GM23338 (cell line): ENCODE measurements at regions not wholly inside any gene's neighbourhood (a gene's known extent, or its start where the extent isn't known, plus 50 kb on each side); places are given as distances from the start of the nearest gene placed in this dataset.

Experiments
- ATAC-seq: fragments of 200-7000 bp; cut with Tn5 transposase; 3 replicates; pipeline ENCODE4 v1.9.1; 2020
- DNase-seq: peaks from one replicate; pipeline ENCODE4 v3.0.0-alpha.2; 2015; ENCODE audit warnings: low spot score
- H2AFZ ChIP-seq: fragments of 200-600 bp; sonication (generic); 2 replicates; pipeline ENCODE4 v1.8.0; 2016; ENCODE audit warnings: antibody characterized with exemption, mild to moderate bottlenecking, moderate library complexity
- H3F3A ChIP-seq: fragments of 200-600 bp; sonication (generic); replicated peaks from 2 replicates; pipeline ENCODE4 v1.8.0; 2017; ENCODE audit warnings: antibody characterized with exemption, mixed run types, low read depth
- H3K27ac ChIP-seq: fragments of 200-600 bp; sonication (generic); 2 replicates; pipeline ENCODE4 v1.6.1; 2016; ENCODE audit warnings: low read depth
- H3K27me3 ChIP-seq: fragments of 200-600 bp; sonication (generic); 2 replicates; pipeline ENCODE4 v1.8.0; 2016; ENCODE audit warnings: mild to moderate bottlenecking, mixed run types, moderate library complexity; ENCODE audit not compliant: insufficient read depth
- H3K36me3 ChIP-seq: fragments of 200-600 bp; sonication (generic); 2 replicates; pipeline ENCODE4 v1.8.0; 2016; ENCODE audit warnings: mild to moderate bottlenecking; ENCODE audit not compliant: insufficient read depth
- H3K4me1 ChIP-seq: fragments of 200-600 bp; sonication (generic); 2 replicates; pipeline ENCODE4 v1.8.0; 2016; ENCODE audit warnings: mild to moderate bottlenecking, moderate library complexity; ENCODE audit not compliant: insufficient read depth
- H3K4me2 ChIP-seq: fragments of 200-600 bp; sonication (generic); 2 replicates; pipeline ENCODE4 v1.7.1; 2017; ENCODE audit warnings: mixed run types
- H3K4me3 ChIP-seq: fragments of 200-600 bp; sonication (generic); 2 replicates; pipeline ENCODE4 v1.6.1; 2016; ENCODE audit warnings: mixed run types
- H3K79me2 ChIP-seq: fragments of 200-600 bp; sonication (generic); replicated peaks from 2 replicates; pipeline ENCODE4 v1.8.0; 2017; ENCODE audit warnings: mild to moderate bottlenecking; ENCODE audit not compliant: insufficient read depth
- H3K9me2 ChIP-seq: fragments of 200-600 bp; sonication (generic); 2 replicates; pipeline ENCODE4 v1.8.0; 2017; ENCODE audit not compliant: insufficient read depth
- H4K20me1 ChIP-seq: fragments of 200-600 bp; sonication (generic); replicated peaks from 2 replicates; pipeline ENCODE4 v1.8.0; 2017; ENCODE audit warnings: mild to moderate bottlenecking; ENCODE audit not compliant: insufficient read depth
- H3K27ac Mint-ChIP-seq: 2 replicates; pipeline ENCODE4 v1.8.0; 2020; ENCODE audit warnings: inconsistent platforms, mild to moderate bottlenecking, moderate library complexity, mixed read lengths
- H3K27me3 Mint-ChIP-seq: 3 replicates; pipeline ENCODE4 v1.8.0; 2022; ENCODE audit warnings: low read depth, mild to moderate bottlenecking, moderate library complexity, mixed read lengths, inconsistent platforms; ENCODE audit not compliant: insufficient read depth, poor library complexity
- H3K36me3 Mint-ChIP-seq: 3 replicates; pipeline ENCODE4 v1.8.0; 2021; ENCODE audit warnings: low read depth, mild to moderate bottlenecking, inconsistent platforms, moderate library complexity, mixed read lengths
- H3K4me1 Mint-ChIP-seq: 3 replicates; pipeline ENCODE4 v1.8.0; 2020; ENCODE audit warnings: mild to moderate bottlenecking, inconsistent platforms, mixed read lengths
- H3K4me3 Mint-ChIP-seq: 3 replicates; pipeline ENCODE4 v1.8.0; 2021; ENCODE audit warnings: moderate library complexity, mild to moderate bottlenecking, inconsistent platforms, mixed read lengths
- H3K9me3 Mint-ChIP-seq: 3 replicates; pipeline ENCODE4 v1.8.0; 2020; ENCODE audit warnings: moderate library complexity, mild to moderate bottlenecking, inconsistent platforms, mixed read lengths
- CREB1 ChIP-seq: fragments of 250-450 bp; sonication (Bioruptor Pico); IDR thresholded peaks from 2 replicates; pipeline ENCODE4 v1.5.0; 2020; ENCODE audit warnings: low read depth, mild to moderate bottlenecking, moderate library complexity
- CTCF ChIP-seq, 2 experiments: fragments of 200-600 bp in 1 of 2; sonication (generic) in 1 of 2; conservative IDR thresholded peaks; 2 replicates each; pipeline versions ENCODE4 v1.5.1 to v1.6.1; 2016 to 2017; ENCODE audit warnings: antibody characterized with exemption in 2 of 2, low read depth in 2 of 2, mild to moderate bottlenecking in 2 of 2, moderate library complexity in 1 of 2
- ETS1 ChIP-seq: IDR thresholded peaks from 2 replicates; pipeline ENCODE4 v1.6.1; 2016; ENCODE audit warnings: antibody characterized with exemption
- EZH2 ChIP-seq: fragments of 200-600 bp; sonication (generic); IDR thresholded peaks from one replicate; pipeline ENCODE4 v1.8.0; 2017; ENCODE audit warnings: antibody characterized with exemption, mild to moderate bottlenecking, low read depth; ENCODE audit not compliant: unreplicated experiment
- NANOG ChIP-seq: IDR thresholded peaks from 2 replicates; pipeline ENCODE4 v1.6.1; 2016; ENCODE audit warnings: antibody characterized with exemption, borderline replicate concordance
- POLR2AphosphoS5 ChIP-seq: IDR thresholded peaks from 2 replicates; pipeline ENCODE4 v1.6.1; 2016; ENCODE audit warnings: antibody characterized with exemption, low read depth
- STAT1 ChIP-seq: IDR thresholded peaks from one replicate; pipeline ENCODE4 v1.6.1; 2016; ENCODE audit warnings: antibody characterized with exemption; ENCODE audit not compliant: unreplicated experiment
- ZNF114 ChIP-seq: fragments of 250-450 bp; sonication (Bioruptor Pico); IDR thresholded peaks from 2 replicates; pipeline ENCODE4 v1.5.0; 2020; ENCODE audit warnings: mild to moderate bottlenecking, moderate library complexity
- TF ChIP-seq, protein P1 (sequence below): IDR thresholded peaks from one replicate; pipeline ENCODE4 v1.6.1; 2018; ENCODE audit warnings: antibody characterized with exemption; ENCODE audit not compliant: unreplicated experiment
- TF ChIP-seq, protein P2 (sequence below): fragments of 250-450 bp; sonication (Bioruptor Pico); IDR thresholded peaks from 2 replicates; pipeline ENCODE4 v1.5.0; 2020; ENCODE audit warnings: mild to moderate bottlenecking, moderate library complexity

DNA sequence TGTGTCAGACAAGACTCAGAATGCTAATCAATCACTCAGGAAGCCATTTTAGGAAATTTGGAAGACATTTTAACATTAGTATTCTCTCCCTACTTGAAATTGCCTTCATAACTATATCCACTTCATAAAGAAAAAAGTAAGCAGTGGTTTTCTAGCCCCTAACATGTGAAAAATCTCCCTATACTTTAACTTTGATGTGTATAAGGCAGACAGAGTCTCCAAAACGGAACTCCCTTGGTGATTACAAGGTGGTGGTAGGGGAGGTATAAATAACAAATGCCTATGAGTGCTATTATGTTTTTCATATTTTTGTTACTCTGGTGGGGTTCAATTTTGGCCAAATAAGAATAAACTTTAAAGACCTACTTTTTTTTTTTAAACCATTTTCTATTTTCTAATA lies 300.3 kb downstream of the BTG1 start:
- H3K9me3 Mint-ChIP-seq = 0 out of 3 replicates have a peak, but pooled peaks cover 4% of the 10 kb centered on the region
- Histone ChIP-seq H3F3A (no peaks in the 10 kb centered on the region), H3K4me2 (no peak overlapping the region), H4K20me1 (no peaks in the 10 kb centered on the region), H2AFZ (no peak overlapping the region), H3K9me2 (peaks cover 10% of the 10 kb centered on the region; the same call in 1 of the 2 replicates), H3K4me1 (no peaks in the 10 kb centered on the region), H3K27me3 (no peaks in the 10 kb centered on the region), H3K79me2 (no peaks in the 10 kb centered on the region), H3K36me3 (no peaks in the 10 kb centered on the region), H3K27ac (no peak overlapping the region), H3K4me3 (no peak overlapping the region)
- H3K27ac Mint-ChIP-seq = no peak overlapping the region
- H3K4me1 Mint-ChIP-seq = no peaks in the 10 kb centered on the region
- H3K4me3 Mint-ChIP-seq = no peak overlapping the region
- no peaks in the 10 kb centered on the region for H3K36me3 Mint-ChIP-seq
- H3K27me3 Mint-ChIP-seq = peaks cover 2% of the 10 kb centered on the region
- DNase-seq (no peak), ATAC-seq (no peak)
- no peak for TF ChIP-seq CREB1 (CRISPR knock-in tag)

DNA sequence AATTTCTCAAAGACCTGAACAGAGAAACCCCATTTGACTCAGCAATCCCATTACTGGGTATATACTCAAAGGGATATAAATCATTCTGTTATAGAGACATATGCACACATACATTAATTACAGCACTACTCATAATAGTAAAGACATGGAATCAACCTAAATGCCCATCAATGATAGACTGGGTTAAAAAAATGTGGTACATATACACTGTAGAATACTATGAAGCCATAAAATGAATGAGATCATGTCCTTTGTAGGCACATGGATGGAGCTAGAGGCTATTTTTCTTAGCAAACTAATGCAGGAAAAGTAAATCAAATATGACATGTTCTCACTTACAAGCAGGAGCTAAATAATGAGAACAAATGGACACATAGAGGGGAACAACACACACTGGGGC lies 303.8 kb downstream of the BTG1 start:
- Mint-ChIP-seq H3K36me3 (no peaks in the 10 kb centered on the region), H3K4me3 (no peak overlapping the region), H3K9me3 (0 out of 3 replicates have a peak, but pooled peaks cover 4% of the 10 kb centered on the region), H3K4me1 (no peaks in the 10 kb centered on the region), H3K27ac (no peak overlapping the region), H3K27me3 (peaks cover 2% of the 10 kb centered on the region)
- no peak overlapping the region for H3K27ac ChIP-seq
- H4K20me1 ChIP-seq = no peaks in the 10 kb centered on the region
- H3K4me2 ChIP-seq = no peak overlapping the region
- no peaks in the 10 kb centered on the region for H3F3A ChIP-seq
- H3K4me1 ChIP-seq = no peaks in the 10 kb centered on the region
- no peaks in the 10 kb centered on the region for H3K79me2 ChIP-seq
- no peak overlapping the region for H3K4me3 ChIP-seq
- H3K36me3 ChIP-seq = no peaks in the 10 kb centered on the region
- no peak overlapping the region for H2AFZ ChIP-seq
- DNase-seq = no peak
- ATAC-seq = no peak
- peaks cover 17% of the 10 kb centered on the region; the same call in 1 of the 2 replicates for H3K9me2 ChIP-seq
- no peaks in the 10 kb centered on the region for H3K27me3 ChIP-seq
- TF ChIP-seq ZNF114 = no peak
- TF ChIP-seq, protein P1, sequence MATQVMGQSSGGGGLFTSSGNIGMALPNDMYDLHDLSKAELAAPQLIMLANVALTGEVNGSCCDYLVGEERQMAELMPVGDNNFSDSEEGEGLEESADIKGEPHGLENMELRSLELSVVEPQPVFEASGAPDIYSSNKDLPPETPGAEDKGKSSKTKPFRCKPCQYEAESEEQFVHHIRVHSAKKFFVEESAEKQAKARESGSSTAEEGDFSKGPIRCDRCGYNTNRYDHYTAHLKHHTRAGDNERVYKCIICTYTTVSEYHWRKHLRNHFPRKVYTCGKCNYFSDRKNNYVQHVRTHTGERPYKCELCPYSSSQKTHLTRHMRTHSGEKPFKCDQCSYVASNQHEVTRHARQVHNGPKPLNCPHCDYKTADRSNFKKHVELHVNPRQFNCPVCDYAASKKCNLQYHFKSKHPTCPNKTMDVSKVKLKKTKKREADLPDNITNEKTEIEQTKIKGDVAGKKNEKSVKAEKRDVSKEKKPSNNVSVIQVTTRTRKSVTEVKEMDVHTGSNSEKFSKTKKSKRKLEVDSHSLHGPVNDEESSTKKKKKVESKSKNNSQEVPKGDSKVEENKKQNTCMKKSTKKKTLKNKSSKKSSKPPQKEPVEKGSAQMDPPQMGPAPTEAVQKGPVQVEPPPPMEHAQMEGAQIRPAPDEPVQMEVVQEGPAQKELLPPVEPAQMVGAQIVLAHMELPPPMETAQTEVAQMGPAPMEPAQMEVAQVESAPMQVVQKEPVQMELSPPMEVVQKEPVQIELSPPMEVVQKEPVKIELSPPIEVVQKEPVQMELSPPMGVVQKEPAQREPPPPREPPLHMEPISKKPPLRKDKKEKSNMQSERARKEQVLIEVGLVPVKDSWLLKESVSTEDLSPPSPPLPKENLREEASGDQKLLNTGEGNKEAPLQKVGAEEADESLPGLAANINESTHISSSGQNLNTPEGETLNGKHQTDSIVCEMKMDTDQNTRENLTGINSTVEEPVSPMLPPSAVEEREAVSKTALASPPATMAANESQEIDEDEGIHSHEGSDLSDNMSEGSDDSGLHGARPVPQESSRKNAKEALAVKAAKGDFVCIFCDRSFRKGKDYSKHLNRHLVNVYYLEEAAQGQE = no peak
- TF ChIP-seq CTCF (conservative IDR thresholded peaks at IDR 0.05; ENCODE audit: low read depth in 2 of 2) = no peak
- no peak for TF ChIP-seq STAT1
- TF ChIP-seq ETS1 = no peak
- no peak for TF ChIP-seq NANOG
- TF ChIP-seq EZH2 = no peak
- no peak for TF ChIP-seq CREB1 (CRISPR knock-in tag)
- TF ChIP-seq POLR2AphosphoS5 = no peak
- TF ChIP-seq, protein P2, sequence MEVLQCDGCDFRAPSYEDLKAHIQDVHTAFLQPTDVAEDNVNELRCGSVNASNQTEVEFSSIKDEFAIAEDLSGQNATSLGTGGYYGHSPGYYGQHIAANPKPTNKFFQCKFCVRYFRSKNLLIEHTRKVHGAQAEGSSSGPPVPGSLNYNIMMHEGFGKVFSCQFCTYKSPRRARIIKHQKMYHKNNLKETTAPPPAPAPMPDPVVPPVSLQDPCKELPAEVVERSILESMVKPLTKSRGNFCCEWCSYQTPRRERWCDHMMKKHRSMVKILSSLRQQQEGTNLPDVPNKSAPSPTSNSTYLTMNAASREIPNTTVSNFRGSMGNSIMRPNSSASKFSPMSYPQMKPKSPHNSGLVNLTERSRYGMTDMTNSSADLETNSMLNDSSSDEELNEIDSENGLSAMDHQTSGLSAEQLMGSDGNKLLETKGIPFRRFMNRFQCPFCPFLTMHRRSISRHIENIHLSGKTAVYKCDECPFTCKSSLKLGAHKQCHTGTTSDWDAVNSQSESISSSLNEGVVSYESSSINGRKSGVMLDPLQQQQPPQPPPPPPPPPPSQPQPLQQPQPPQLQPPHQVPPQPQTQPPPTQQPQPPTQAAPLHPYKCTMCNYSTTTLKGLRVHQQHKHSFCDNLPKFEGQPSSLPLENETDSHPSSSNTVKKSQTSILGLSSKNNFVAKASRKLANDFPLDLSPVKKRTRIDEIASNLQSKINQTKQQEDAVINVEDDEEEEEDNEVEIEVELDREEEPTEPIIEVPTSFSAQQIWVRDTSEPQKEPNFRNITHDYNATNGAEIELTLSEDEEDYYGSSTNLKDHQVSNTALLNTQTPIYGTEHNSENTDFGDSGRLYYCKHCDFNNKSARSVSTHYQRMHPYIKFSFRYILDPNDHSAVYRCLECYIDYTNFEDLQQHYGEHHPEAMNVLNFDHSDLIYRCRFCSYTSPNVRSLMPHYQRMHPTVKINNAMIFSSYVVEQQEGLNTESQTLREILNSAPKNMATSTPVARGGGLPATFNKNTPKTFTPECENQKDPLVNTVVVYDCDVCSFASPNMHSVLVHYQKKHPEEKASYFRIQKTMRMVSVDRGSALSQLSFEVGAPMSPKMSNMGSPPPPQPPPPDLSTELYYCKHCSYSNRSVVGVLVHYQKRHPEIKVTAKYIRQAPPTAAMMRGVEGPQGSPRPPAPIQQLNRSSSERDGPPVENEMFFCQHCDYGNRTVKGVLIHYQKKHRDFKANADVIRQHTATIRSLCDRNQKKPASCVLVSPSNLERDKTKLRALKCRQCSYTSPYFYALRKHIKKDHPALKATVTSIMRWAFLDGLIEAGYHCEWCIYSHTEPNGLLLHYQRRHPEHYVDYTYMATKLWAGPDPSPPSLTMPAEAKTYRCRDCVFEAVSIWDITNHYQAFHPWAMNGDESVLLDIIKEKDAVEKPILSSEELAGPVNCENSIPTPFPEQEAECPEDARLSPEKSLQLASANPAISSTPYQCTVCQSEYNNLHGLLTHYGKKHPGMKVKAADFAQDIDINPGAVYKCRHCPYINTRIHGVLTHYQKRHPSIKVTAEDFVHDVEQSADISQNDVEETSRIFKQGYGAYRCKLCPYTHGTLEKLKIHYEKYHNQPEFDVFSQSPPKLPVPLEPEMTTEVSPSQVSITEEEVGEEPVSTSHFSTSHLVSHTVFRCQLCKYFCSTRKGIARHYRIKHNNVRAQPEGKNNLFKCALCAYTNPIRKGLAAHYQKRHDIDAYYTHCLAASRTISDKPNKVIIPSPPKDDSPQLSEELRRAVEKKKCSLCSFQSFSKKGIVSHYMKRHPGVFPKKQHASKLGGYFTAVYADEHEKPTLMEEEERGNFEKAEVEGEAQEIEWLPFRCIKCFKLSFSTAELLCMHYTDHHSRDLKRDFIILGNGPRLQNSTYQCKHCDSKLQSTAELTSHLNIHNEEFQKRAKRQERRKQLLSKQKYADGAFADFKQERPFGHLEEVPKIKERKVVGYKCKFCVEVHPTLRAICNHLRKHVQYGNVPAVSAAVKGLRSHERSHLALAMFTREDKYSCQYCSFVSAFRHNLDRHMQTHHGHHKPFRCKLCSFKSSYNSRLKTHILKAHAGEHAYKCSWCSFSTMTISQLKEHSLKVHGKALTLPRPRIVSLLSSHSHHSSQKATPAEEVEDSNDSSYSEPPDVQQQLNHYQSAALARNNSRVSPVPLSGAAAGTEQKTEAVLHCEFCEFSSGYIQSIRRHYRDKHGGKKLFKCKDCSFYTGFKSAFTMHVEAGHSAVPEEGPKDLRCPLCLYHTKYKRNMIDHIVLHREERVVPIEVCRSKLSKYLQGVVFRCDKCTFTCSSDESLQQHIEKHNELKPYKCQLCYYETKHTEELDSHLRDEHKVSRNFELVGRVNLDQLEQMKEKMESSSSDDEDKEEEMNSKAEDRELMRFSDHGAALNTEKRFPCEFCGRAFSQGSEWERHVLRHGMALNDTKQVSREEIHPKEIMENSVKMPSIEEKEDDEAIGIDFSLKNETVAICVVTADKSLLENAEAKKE (CRISPR knock-in tag) = no peak
